ENCODE measurements at regions not wholly inside any gene's neighbourhood (a gene's known extent, or its start where the extent isn't known, plus 50 kb on each side); places are given as distances from the start of the nearest gene placed in this dataset.

GRCh38 chr17:73870473-73870872, 226.2 kb upstream of the SDK2 start:
- TF ChIP-seq CTCF (conservative IDR thresholded peaks at IDR 0.05; ENCODE audit: low read depth, low read length) = no peak
- H3K4me3 ChIP-seq (ENCODE audit: low read depth, low read length) = no peak overlapping the region
- no peak for DNase-seq (ENCODE audit: low read depth)

- H3K4me3 ChIP-seq (ENCODE audit: low read depth, low read length) = no peak overlapping the region
- no peak for DNase-seq (ENCODE audit: low read depth)
- no peak for TF ChIP-seq CTCF (conservative IDR thresholded peaks at IDR 0.05; ENCODE audit: low read depth, low read length)
Measured at GRCh38 chr17:73872816-73873215, 228.6 kb upstream of the SDK2 start.

GRCh38 chr17:73874008-73874720, 229.9 kb upstream of the SDK2 start:
- H3K4me3 ChIP-seq (ENCODE audit: low read depth, low read length) = no peak overlapping the region
- DNase-seq (ENCODE audit: low read depth) = no peak
- no peak for TF ChIP-seq CTCF (conservative IDR thresholded peaks at IDR 0.05; ENCODE audit: low read depth, low read length)

- no peak overlapping the region for H3K4me3 ChIP-seq (ENCODE audit: low read depth, low read length)
- no peak for TF ChIP-seq CTCF (conservative IDR thresholded peaks at IDR 0.05; ENCODE audit: low read depth, low read length)
- DNase-seq (ENCODE audit: low read depth) = no peak
Measured at GRCh38 chr17:73875346-73875745, 231.1 kb upstream of the SDK2 start.

- no peak for DNase-seq (ENCODE audit: low read depth)
- TF ChIP-seq CTCF (conservative IDR thresholded peaks at IDR 0.05; ENCODE audit: low read depth, low read length) = no peak
- no peak overlapping the region for H3K4me3 ChIP-seq (ENCODE audit: low read depth, low read length)
Measured at GRCh38 chr17:73877962-73878361, 233.7 kb upstream of the SDK2 start.

- no peak for TF ChIP-seq CTCF (conservative IDR thresholded peaks at IDR 0.05; ENCODE audit: low read depth, low read length)
- no peak for DNase-seq (ENCODE audit: low read depth)
- no peak overlapping the region for H3K4me3 ChIP-seq (ENCODE audit: low read depth, low read length)
Measured at GRCh38 chr17:73878923-73879322, 234.7 kb upstream of the SDK2 start.

- no peak overlapping the region for H3K4me3 ChIP-seq (ENCODE audit: low read depth, low read length)
- no peak for TF ChIP-seq CTCF (conservative IDR thresholded peaks at IDR 0.05; ENCODE audit: low read depth, low read length)
- no peak for DNase-seq (ENCODE audit: low read depth)
Measured at GRCh38 chr17:73879987-73880386, 235.7 kb upstream of the SDK2 start.
